GM18505 (cell line): ENCODE measurements at regions not wholly inside any gene's neighbourhood (a gene's known extent, or its start where the extent isn't known, plus 50 kb on each side); places are given as distances from the start of the nearest gene placed in this dataset.

Source experiments
- ATAC-seq: cut with Tn5 transposase; IDR thresholded peaks from one replicate; pipeline ENCODE4 v1.9.1; 2021; ENCODE audit not compliant: unreplicated experiment
- POLR2A ChIP-seq: IDR thresholded peaks from 4 replicates; pipeline ENCODE4 v1.6.1; 2011; ENCODE audit warnings: borderline replicate concordance; ENCODE audit not compliant: insufficient read depth, insufficient read length; ENCODE audit errors: extremely low read depth

- ATAC-seq = no peak
- no peak for TF ChIP-seq POLR2A
Observed at GRCh38 chr1:65510961-65511360, 90.5 kb downstream of the LEPR start.

- no peak for TF ChIP-seq POLR2A
Observed at GRCh38 chr1:65512383-65512782, 91.9 kb downstream of the LEPR start.

GRCh38 chr1:65512967-65513780, 92.7 kb downstream of the LEPR start:
- no peak for TF ChIP-seq POLR2A
- ATAC-seq = no peak

More at GRCh38 chr1:65512383-65512782, 91.9 kb downstream of the LEPR start:
- ATAC-seq = no peak

- no peak for TF ChIP-seq POLR2A
- no peak for ATAC-seq
Observed at GRCh38 chr1:65514041-65514440, 93.6 kb downstream of the LEPR start.

GRCh38 chr1:65524931-65525265, 104.4 kb downstream of the LEPR start:
- no peak for ATAC-seq
- TF ChIP-seq POLR2A = no peak

GRCh38 chr1:65525266-65526048, 105.0 kb downstream of the LEPR start:
- no peak for TF ChIP-seq POLR2A
- ATAC-seq = no peak

GRCh38 chr1:65526049-65526556, 105.6 kb downstream of the LEPR start:
- no peak for ATAC-seq
- TF ChIP-seq POLR2A = no peak

GRCh38 chr1:65527190-65527589, 106.7 kb downstream of the LEPR start:
- TF ChIP-seq POLR2A = no peak
- no peak for ATAC-seq

- TF ChIP-seq POLR2A = no peak
- no peak for ATAC-seq
Observed at GRCh38 chr1:65527707-65528503, 107.4 kb downstream of the LEPR start.

- no peak for ATAC-seq
- TF ChIP-seq POLR2A = no peak
Observed at GRCh38 chr1:65531972-65532570, 111.6 kb downstream of the LEPR start.

- ATAC-seq = no peak
- no peak for TF ChIP-seq POLR2A
Observed at GRCh38 chr1:65535981-65536380, 115.5 kb downstream of the LEPR start.

- ATAC-seq = no peak
- TF ChIP-seq POLR2A = no peak
Observed at GRCh38 chr1:65538086-65538485, 117.6 kb downstream of the LEPR start.

GRCh38 chr1:65538664-65539063, 118.2 kb downstream of the LEPR start:
- no peak for ATAC-seq
- no peak for TF ChIP-seq POLR2A
